ENCODE measurements at regions not wholly inside any gene's neighbourhood (a gene's known extent, or its start where the extent isn't known, plus 50 kb on each side); places are given as distances from the start of the nearest gene placed in this dataset.
"Not testable (repeated sequence)": the region's sequence is repeated elsewhere in the genome, so short reads cannot be mapped to it uniquely, and the experiment has no call there.

DNA sequence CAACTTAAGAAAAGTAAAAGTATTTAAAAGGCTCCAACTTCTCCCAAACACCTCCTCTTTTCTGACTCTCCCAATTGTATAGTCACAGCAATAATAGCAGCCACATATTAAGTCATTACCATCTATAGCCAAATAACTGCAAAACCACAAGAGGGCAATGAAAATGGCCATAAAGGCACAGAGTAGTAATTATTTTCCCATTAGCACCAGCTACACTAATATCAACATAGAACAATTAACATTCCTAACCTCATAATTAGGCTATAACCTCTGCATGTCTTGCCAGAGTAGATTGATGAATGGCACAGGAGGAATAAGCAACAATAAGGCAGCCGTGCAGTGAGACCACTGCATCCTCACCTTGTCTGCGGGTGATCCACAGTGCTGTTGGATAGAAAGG lies 226.4 kb upstream of the SERP2 start:
- TF ChIP-seq POLR2A (IDR thresholded peaks at IDR 0.05) (no peak), POLR2AphosphoS5 (IDR thresholded peaks at IDR 0.05) (no peak)
- TF ChIP-seq, protein P1, sequence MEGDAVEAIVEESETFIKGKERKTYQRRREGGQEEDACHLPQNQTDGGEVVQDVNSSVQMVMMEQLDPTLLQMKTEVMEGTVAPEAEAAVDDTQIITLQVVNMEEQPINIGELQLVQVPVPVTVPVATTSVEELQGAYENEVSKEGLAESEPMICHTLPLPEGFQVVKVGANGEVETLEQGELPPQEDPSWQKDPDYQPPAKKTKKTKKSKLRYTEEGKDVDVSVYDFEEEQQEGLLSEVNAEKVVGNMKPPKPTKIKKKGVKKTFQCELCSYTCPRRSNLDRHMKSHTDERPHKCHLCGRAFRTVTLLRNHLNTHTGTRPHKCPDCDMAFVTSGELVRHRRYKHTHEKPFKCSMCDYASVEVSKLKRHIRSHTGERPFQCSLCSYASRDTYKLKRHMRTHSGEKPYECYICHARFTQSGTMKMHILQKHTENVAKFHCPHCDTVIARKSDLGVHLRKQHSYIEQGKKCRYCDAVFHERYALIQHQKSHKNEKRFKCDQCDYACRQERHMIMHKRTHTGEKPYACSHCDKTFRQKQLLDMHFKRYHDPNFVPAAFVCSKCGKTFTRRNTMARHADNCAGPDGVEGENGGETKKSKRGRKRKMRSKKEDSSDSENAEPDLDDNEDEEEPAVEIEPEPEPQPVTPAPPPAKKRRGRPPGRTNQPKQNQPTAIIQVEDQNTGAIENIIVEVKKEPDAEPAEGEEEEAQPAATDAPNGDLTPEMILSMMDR (IDR thresholded peaks at IDR 0.05), result no peak

DNA sequence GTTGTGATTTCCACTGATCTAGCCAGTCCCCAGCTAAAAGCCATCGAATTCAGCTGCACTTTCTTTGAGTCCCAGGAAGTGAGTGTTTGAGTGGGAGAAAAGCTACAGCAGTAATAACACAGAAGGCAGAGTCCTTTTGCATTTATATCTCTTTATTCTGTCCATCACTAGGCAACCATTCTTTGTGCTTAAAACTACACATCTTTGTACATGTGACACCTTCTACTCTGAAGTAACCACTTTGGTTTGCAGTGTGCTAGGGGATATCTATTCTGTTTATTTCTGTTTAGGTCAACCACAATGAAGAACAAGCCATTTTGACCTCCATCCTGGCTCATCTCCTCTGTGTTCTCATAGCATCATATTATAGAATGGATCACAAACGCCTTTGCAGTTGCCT lies 226.0 kb upstream of the SERP2 start:
- intact Hi-C loops (cut with DNase I; ENCODE audit: low total_unique reads), result loop anchor here (10.0 kb wide), 1 partner anchor 93 kb away; no protein-coding TSS in a partner anchor
- no peaks in the 10 kb centered on the region for H3K9me3 ChIP-seq
- H3K27ac ChIP-seq, result no peak overlapping the region
- TF ChIP-seq POLR2AphosphoS5 (IDR thresholded peaks at IDR 0.05), result no peak
- TF ChIP-seq POLR2A (IDR thresholded peaks at IDR 0.05), result no peak
- TF ChIP-seq, protein P1 (IDR thresholded peaks at IDR 0.05), result no peak
- H3K4me3 ChIP-seq, result no peak overlapping the region
- DNase-seq (ENCODE audit: low spot score in 2 of 2), result no peak
- H3K27me3 ChIP-seq, result no peaks in the 10 kb centered on the region
- H3K36me3 ChIP-seq, result no peaks in the 10 kb centered on the region
- no peaks in the 10 kb centered on the region for H3K4me1 ChIP-seq

More for the DNA sequence above, 226.4 kb upstream of the SERP2 start:
- no peak overlapping the region for H3K27ac ChIP-seq
- no peaks in the 10 kb centered on the region for H3K4me1 ChIP-seq
- intact Hi-C loops (cut with DNase I; ENCODE audit: low total_unique reads), result loop anchor here (10.0 kb wide), 1 partner anchor 92 kb away; no protein-coding TSS in a partner anchor
- no peaks in the 10 kb centered on the region for H3K36me3 ChIP-seq
- H3K4me3 ChIP-seq, result no peak overlapping the region
- H3K9me3 ChIP-seq, result no peaks in the 10 kb centered on the region
- H3K27me3 ChIP-seq, result no peaks in the 10 kb centered on the region
- no peak for DNase-seq (ENCODE audit: low spot score in 2 of 2)

- Histone ChIP-seq H3K9me3 (no peaks in the 10 kb centered on the region), H3K4me1 (no peaks in the 10 kb centered on the region), H3K4me3 (no peak overlapping the region), H3K27me3 (no peaks in the 10 kb centered on the region), H3K27ac (no peak overlapping the region), H3K36me3 (no peaks in the 10 kb centered on the region)
- intact Hi-C loops (cut with DNase I; ENCODE audit: low total_unique reads), result loop anchor here (10.0 kb wide), 1 partner anchor 94 kb away; no protein-coding TSS in a partner anchor
- no peak for DNase-seq (ENCODE audit: low spot score in 2 of 2)
- TF ChIP-seq POLR2A (IDR thresholded peaks at IDR 0.05), result no peak
- no peak for TF ChIP-seq POLR2AphosphoS5 (IDR thresholded peaks at IDR 0.05)
- TF ChIP-seq, protein P1 (IDR thresholded peaks at IDR 0.05), result no peak
Observed at GRCh38 chr13:44148159-44148914, 225.3 kb upstream of the SERP2 start.

DNA sequence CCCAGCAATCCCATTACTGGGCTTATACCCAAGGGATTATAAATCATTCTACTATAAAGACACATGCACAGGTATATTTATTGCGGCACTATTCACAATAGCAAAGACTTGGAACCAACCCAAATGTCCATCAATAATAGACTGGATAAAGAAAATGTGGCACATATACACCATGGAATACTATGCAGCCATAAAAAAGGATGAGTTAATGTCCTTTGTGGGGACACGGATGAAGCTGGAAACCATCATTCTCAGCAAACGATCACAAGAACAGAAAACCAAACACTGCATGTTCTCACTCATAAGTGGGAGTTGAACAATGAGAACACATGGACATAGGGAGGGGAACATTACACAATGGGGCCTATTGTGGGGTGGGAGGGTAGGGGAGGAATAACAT lies 224.4 kb upstream of the SERP2 start:
- H3K4me1 ChIP-seq; DNase-seq (ENCODE audit: low spot score in 2 of 2); H3K36me3 ChIP-seq; H3K27ac ChIP-seq; H3K4me3 ChIP-seq; H3K9me3 ChIP-seq; H3K27me3 ChIP-seq: not testable (repeated sequence)
- intact Hi-C loops (cut with DNase I; ENCODE audit: low total_unique reads), result loop anchor here (10.0 kb wide), 1 partner anchor 94 kb away; no protein-coding TSS in a partner anchor

GRCh38 chr13:44149821-44150220 lies 223.8 kb upstream of the SERP2 start:
- Histone ChIP-seq H3K9me3 (no peaks in the 10 kb centered on the region), H3K4me3 (no peak overlapping the region), H3K27ac (no peak overlapping the region), H3K27me3 (no peaks in the 10 kb centered on the region), H3K36me3 (no peaks in the 10 kb centered on the region), H3K4me1 (no peaks in the 10 kb centered on the region)
- TF ChIP-seq POLR2A (IDR thresholded peaks at IDR 0.05) (no peak), POLR2AphosphoS5 (IDR thresholded peaks at IDR 0.05) (no peak)
- TF ChIP-seq, protein P1 (IDR thresholded peaks at IDR 0.05), result no peak
- no peak for DNase-seq (ENCODE audit: low spot score in 2 of 2)
- intact Hi-C loops (cut with DNase I; ENCODE audit: low total_unique reads), result loop anchor here (10.0 kb wide), 1 partner anchor 95 kb away; no protein-coding TSS in a partner anchor
